Endothelial cell of umbilical vein (primary cell): ENCODE measurements at regions not wholly inside any gene's neighbourhood (a gene's known extent, or its start where the extent isn't known, plus 50 kb on each side); places are given as distances from the start of the nearest gene placed in this dataset.
A peak's percentile ranks its signal among the peaks of the same experiment; 100 is the strongest.

Experiments used
- BruUV-seq: library from RNA; stranded (reverse); fragments of 400-500 nt; replicated peaks from 2 replicates; lab custom pipeline; 2021; lab: Mats Ljungman, UMichigan
- CTCF ChIA-PET: fragments of 300-600, 350-600 bp; sonication (Branson Sonifier 250); formaldehyde crosslinking; loops from one replicate; lab custom pipeline; 2021; ENCODE audit warnings: antibody characterized with exemption, inconsistent platforms; lab: Charles Lee
- POLR2A ChIA-PET: fragments of 300-600, 350-600 bp; sonication (Branson Sonifier 250); formaldehyde crosslinking; loops from one replicate; lab custom pipeline; 2021; ENCODE audit warnings: antibody characterized with exemption, inconsistent platforms; lab: Charles Lee
- DNase-seq: peaks from one replicate; pipeline ENCODE4 v3.0.0-alpha.2; 2011; ENCODE audit warnings: low read depth, low spot score
- FAIRE-seq: peaks from 2 replicates; lab custom pipeline; 2011; peaks lifted over from hg19 to GRCh38; lab: Jason Lieb, UNC
- H2AFZ ChIP-seq: 2 replicates; pipeline ENCODE4 v1.6.0; 2012; ENCODE audit warnings: low read depth, low read length, control low read depth, inconsistent platforms
- H3K27ac ChIP-seq: 2 replicates; pipeline ENCODE4 v1.5.1; 2011; ENCODE audit warnings: low read depth, mild to moderate bottlenecking, control low read depth, low read length, moderate library complexity; ENCODE audit not compliant: insufficient read depth
- H3K27me3 ChIP-seq, 2 experiments: 2 replicates each; pipeline versions ENCODE4 v1.6.0 to v1.6.1; 2011; ENCODE audit warnings: low read length in 2 of 2, mixed read lengths in 1 of 2; ENCODE audit not compliant: control insufficient read depth in 2 of 2, insufficient read depth in 2 of 2
- H3K36me3 ChIP-seq, 2 experiments: 2 replicates in 1 of 2; 3 replicates in 1 of 2; pipeline ENCODE4 v1.5.1; 2011; ENCODE audit warnings: low read length in 2 of 2, mild to moderate bottlenecking in 1 of 2, moderate library complexity in 1 of 2; ENCODE audit not compliant: control insufficient read depth in 2 of 2, insufficient read depth in 2 of 2; ENCODE audit errors: extremely low read depth in 1 of 2
- H3K4me1 ChIP-seq: 3 replicates; pipeline ENCODE4 v1.5.1; 2011; ENCODE audit warnings: mild to moderate bottlenecking, low read length; ENCODE audit not compliant: control insufficient read depth, insufficient read depth; ENCODE audit errors: extremely low read depth
- H3K4me2 ChIP-seq: 2 replicates; pipeline ENCODE4 v1.6.1; 2011; ENCODE audit warnings: low read length, control low read depth, mixed read lengths; ENCODE audit not compliant: insufficient read depth
- H3K4me3 ChIP-seq, 3 experiments: fragments of 200-600 bp in 1 of 3; sonication (generic), shearing (Covaris generic) in 1 of 3; replicated peaks in 1 of 3; 2 replicates each; pipeline ENCODE4 v1.5.1; 2011 to 2016; ENCODE audit warnings: control low read depth in 3 of 3, low read length in 3 of 3, mild to moderate bottlenecking in 2 of 3, inconsistent platforms in 1 of 3, low read depth in 1 of 3, moderate library complexity in 1 of 3; ENCODE audit not compliant: insufficient read depth in 1 of 3
- H3K79me2 ChIP-seq: 2 replicates; pipeline ENCODE4 v1.6.0; 2012; ENCODE audit warnings: low read length, inconsistent platforms; ENCODE audit not compliant: control insufficient read depth, insufficient read depth
- H3K9ac ChIP-seq: replicated peaks from 2 replicates; pipeline ENCODE3; 2011; ENCODE audit warnings: low read length, control low read depth; ENCODE audit not compliant: insufficient read depth; ENCODE audit errors: extremely low read depth
- H3K9me1 ChIP-seq: replicated peaks from 3 replicates; pipeline ENCODE4 v1.6.0; 2011; ENCODE audit warnings: mild to moderate bottlenecking, low read length; ENCODE audit not compliant: control insufficient read depth, insufficient read depth; ENCODE audit errors: extremely low read depth
- H3K9me3 ChIP-seq: replicated peaks from 2 replicates; pipeline ENCODE4 v1.5.1; 2012; ENCODE audit warnings: low read length, inconsistent platforms; ENCODE audit not compliant: control insufficient read depth, insufficient read depth
- H4K20me1 ChIP-seq: replicated peaks from 2 replicates; pipeline ENCODE3; 2011; ENCODE audit warnings: mild to moderate bottlenecking, low read length; ENCODE audit not compliant: control insufficient read depth, insufficient read depth; ENCODE audit errors: extremely low read depth
- JUN ChIP-seq: IDR thresholded peaks from 2 replicates; pipeline ENCODE4 v1.6.1; 2011; ENCODE audit warnings: borderline replicate concordance, low read depth; ENCODE audit not compliant: insufficient read length, insufficient read depth
- MYC ChIP-seq: IDR thresholded peaks from one replicate; pipeline ENCODE4 v1.6.1; 2011; ENCODE audit warnings: mild to moderate bottlenecking, low read depth, low read length
- POLR2A ChIP-seq: IDR thresholded peaks from 2 replicates; pipeline ENCODE4 v1.6.1; 2012; ENCODE audit warnings: low read depth, mild to moderate bottlenecking, control low read depth, low read length
- POLR2AphosphoS5 ChIP-seq: IDR thresholded peaks from 2 replicates; pipeline ENCODE4 v1.6.1; 2012; ENCODE audit warnings: low read depth, mild to moderate bottlenecking, control low read depth, low read length, moderate library complexity; ENCODE audit not compliant: insufficient read depth
- dilution Hi-C: fragments of 300-500 bp; cut with MboI; formaldehyde crosslinking; loops from one replicate; pipeline ENCODE4 v1.15.0; 2019; ENCODE audit warnings: low sequenced_read_pairs; ENCODE audit not compliant: extremely low pct_ligation_motif_present
- intact Hi-C: fragments of 100-400 bp; cut with micrococcal nuclease; formaldehyde crosslinking; loops from one replicate; pipeline ENCODE4 v1.10.0; 2022
- TF ChIP-seq, protein P1 (sequence below), 2 donors: IDR thresholded peaks; 1 replicate in 1 of 2; 2 replicates in 1 of 2; pipeline ENCODE4 v1.5.1; 2011; ENCODE audit warnings: low read length in 2 of 2, mild to moderate bottlenecking in 2 of 2, moderate library complexity in 2 of 2, control low read depth in 1 of 2, inconsistent platforms in 1 of 2, low read depth in 1 of 2; ENCODE audit not compliant: insufficient read depth in 1 of 2; ENCODE audit errors: extremely low read depth in 1 of 2

DNA sequence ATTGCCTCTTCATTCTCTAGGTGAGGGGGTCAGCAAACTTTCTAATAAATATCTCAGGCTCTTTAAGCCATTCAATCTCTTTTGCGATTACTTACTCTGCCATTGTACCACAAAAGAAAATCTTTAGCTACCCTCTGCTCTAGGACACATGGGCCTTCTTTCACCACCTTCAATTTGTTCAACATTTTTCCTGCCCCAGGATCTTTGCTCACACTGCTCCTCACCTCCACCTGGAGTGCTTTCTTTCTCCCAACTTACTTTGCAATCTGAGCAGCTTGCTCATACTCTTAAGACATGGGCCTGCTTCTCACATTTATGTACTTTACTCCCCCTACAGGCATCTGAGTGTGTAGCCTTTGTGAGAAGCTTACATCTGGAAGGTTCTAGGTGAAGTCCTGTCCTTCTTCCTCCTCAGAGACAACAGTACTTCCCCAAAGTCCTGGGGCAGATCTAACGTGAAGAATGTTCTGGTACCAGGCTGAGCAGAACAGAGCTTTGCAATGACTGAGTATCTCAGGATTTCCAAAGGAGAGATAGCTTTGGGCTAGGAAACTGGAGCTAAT lies 55.0 kb upstream of the PRDM5 start:
- Histone ChIP-seq H3K27me3 (no peaks in the 10 kb centered on the region), H3K36me3 (no peaks in the 10 kb centered on the region), H3K4me3 (no peak overlapping the region), H3K9me3 (no peaks in the 10 kb centered on the region), H3K4me1 (no peaks in the 10 kb centered on the region), H3K9ac (no peak overlapping the region), H3K4me2 (no peak overlapping the region), H3K9me1 (no peaks in the 10 kb centered on the region), H3K27ac (no peak overlapping the region), H4K20me1 (no peaks in the 10 kb centered on the region), H2AFZ (no peak overlapping the region), H3K79me2 (no peaks in the 10 kb centered on the region)
- TF ChIP-seq, protein P1, sequence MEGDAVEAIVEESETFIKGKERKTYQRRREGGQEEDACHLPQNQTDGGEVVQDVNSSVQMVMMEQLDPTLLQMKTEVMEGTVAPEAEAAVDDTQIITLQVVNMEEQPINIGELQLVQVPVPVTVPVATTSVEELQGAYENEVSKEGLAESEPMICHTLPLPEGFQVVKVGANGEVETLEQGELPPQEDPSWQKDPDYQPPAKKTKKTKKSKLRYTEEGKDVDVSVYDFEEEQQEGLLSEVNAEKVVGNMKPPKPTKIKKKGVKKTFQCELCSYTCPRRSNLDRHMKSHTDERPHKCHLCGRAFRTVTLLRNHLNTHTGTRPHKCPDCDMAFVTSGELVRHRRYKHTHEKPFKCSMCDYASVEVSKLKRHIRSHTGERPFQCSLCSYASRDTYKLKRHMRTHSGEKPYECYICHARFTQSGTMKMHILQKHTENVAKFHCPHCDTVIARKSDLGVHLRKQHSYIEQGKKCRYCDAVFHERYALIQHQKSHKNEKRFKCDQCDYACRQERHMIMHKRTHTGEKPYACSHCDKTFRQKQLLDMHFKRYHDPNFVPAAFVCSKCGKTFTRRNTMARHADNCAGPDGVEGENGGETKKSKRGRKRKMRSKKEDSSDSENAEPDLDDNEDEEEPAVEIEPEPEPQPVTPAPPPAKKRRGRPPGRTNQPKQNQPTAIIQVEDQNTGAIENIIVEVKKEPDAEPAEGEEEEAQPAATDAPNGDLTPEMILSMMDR (IDR thresholded peaks at IDR 0.05; ENCODE audit: extremely low read depth in 1 of 2, insufficient read depth in 1 of 2, low read depth in 1 of 2, low read length in 2 of 2) = peak; percentile 26 to 63
- TF ChIP-seq MYC = no peak
- DNase-seq = peak; percentile 59
- FAIRE-seq = peak; percentile 21
- ChIA-PET POLR2A (no interaction called here), CTCF (interaction anchor here (0.6 to 2.4 kb wide), 43 partner anchors 10 to 1537 kb away, joined by 3 to 52 read pairs (median 4); partner anchors contain the start of gene PRDM5)
- intact Hi-C loops (loop anchor here (1.0 to 2.0 kb wide), 2 partner anchors 259 to 821 kb away; no protein-coding TSS in a partner anchor), dilution Hi-C loops (no loop called here)
- BruUV-seq = no TSS peak

DNA sequence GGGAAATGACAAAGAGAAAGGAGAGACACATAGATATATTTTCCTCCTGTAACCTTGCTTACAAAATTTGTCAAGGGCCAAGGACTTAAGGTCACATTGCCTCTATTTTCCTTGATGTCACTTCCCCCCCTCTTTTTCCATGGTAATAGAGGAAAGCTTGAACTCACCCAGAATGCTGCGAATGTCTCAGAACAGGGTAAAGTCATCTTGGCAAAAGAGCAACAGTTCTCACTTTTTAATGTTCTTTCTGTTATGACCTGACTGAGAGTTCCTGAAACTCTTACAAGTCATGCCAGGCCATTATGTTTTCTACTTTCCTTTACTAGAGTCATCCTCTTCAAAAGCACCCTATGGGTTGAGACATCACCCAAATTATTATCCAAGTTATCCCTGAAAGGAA lies 50.7 kb upstream of the PRDM5 start:
- no peak for FAIRE-seq
- no peak overlapping the region for H3K4me3 ChIP-seq
- TF ChIP-seq JUN (no peak), POLR2A (no peak), MYC (no peak), POLR2AphosphoS5 (no peak)
- TF ChIP-seq, protein P1 (IDR thresholded peaks at IDR 0.05; ENCODE audit: extremely low read depth in 1 of 2, insufficient read depth in 1 of 2, low read depth in 1 of 2, low read length in 2 of 2) = no peak
- dilution Hi-C loops (no loop called here), intact Hi-C loops (loop anchor here (2.0 kb wide), 1 partner anchor 900 kb away; no protein-coding TSS in a partner anchor)
- DNase-seq = no peak
- no peak overlapping the region for H3K9ac ChIP-seq
- BruUV-seq = no TSS peak
- H3K4me2 ChIP-seq = no peak overlapping the region
- ChIA-PET POLR2A (no interaction called here), CTCF (interaction anchor here (1.1 kb wide), 1 partner anchor 129 kb away, joined by 3 read pairs; no protein-coding TSS in a partner anchor)
- no peak overlapping the region for H2AFZ ChIP-seq
- no peaks in the 10 kb centered on the region for H3K79me2 ChIP-seq
- H3K4me1 ChIP-seq = no peaks in the 10 kb centered on the region
- no peak overlapping the region for H3K27ac ChIP-seq
- no peaks in the 10 kb centered on the region for H3K9me3 ChIP-seq
- H4K20me1 ChIP-seq = no peaks in the 10 kb centered on the region
- H3K27me3 ChIP-seq = no peaks in the 10 kb centered on the region
- no peaks in the 10 kb centered on the region for H3K9me1 ChIP-seq
- H3K36me3 ChIP-seq = no peaks in the 10 kb centered on the region
